SH-SY5Y (cell line): ENCODE measurements at regions not wholly inside any gene's neighbourhood (a gene's known extent, or its start where the extent isn't known, plus 50 kb on each side); places are given as distances from the start of the nearest gene placed in this dataset.

Experiments
- GATA2 ChIP-seq: IDR thresholded peaks from 2 replicates; pipeline ENCODE4 v1.6.1; 2011; ENCODE audit warnings: mild to moderate bottlenecking, low read depth, low read length
- GATA3 ChIP-seq: IDR thresholded peaks from 2 replicates; pipeline ENCODE4 v1.6.1; 2011; ENCODE audit warnings: low read depth, mild to moderate bottlenecking, low read length, moderate library complexity

- TF ChIP-seq GATA3 (no peak), GATA2 (no peak)
Observed at GRCh38 chr10:47057471-47057870, 146.2 kb downstream of the PTPN20 start.
